ENCODE measurements at regions not wholly inside any gene's neighbourhood (a gene's known extent, or its start where the extent isn't known, plus 50 kb on each side); places are given as distances from the start of the nearest gene placed in this dataset.

DNA sequence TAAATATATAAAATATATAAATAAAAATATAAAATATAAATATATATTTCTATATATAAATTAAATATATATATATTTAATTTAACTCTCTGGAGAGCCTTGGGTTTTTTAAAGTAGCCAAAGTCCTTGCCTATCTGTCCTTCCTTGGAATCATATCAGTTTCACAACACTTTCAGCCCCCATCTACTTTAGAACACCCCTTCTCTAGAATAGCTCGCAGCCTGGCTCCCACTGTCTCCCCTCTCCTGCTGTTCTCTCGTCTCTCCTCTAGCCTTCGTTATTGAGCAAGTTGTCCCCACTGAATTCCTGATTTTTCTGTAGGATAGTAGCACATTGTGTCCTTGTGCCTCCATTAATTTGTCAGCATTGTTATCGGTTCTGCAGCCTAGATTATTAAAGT, 677.0 kb downstream of the RNF144A start:
- DNase-seq (ENCODE audit: low read depth in 2 of 2), result no peak

DNA sequence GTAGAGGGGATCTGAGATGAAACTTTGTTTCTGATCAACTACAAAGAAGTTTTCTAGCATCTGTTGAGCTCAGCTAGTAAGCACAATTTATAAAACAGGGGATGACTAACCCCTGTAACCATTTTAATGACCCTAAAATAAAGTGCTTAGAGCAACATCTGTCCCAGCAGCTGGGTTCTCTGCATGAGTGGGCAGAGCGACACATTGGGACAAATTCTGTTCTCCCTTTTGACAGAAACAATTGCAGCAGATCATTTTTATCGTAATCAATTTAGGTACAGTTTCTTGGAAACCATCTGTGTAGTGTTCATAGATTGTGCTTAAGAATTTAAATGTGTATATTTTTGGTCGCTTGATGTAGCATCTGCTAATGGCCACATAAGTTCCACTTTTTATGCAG, 678.0 kb downstream of the RNF144A start:
- DNase-seq (ENCODE audit: low read depth in 2 of 2), result no peak

DNA sequence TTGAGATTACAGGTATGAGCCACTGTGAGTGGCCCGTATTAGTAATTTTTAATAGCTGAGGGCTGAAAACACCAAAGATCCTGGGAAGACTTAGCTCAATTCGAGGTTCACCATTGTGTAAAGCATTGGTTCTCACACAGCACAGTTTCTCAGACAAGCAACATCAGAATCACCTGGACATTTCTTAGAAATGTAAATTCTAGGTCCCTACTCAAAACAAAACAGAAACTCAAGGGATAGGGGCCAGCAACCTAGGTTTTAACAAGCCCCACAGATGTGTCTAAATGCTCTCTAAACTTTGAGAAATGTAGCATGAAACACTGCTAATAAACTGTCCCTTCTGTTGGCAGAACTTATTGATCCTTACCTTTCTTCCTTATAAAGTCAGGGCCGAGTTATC, 681.2 kb downstream of the RNF144A start:
- DNase-seq (ENCODE audit: low read depth in 2 of 2), result no peak

DNA sequence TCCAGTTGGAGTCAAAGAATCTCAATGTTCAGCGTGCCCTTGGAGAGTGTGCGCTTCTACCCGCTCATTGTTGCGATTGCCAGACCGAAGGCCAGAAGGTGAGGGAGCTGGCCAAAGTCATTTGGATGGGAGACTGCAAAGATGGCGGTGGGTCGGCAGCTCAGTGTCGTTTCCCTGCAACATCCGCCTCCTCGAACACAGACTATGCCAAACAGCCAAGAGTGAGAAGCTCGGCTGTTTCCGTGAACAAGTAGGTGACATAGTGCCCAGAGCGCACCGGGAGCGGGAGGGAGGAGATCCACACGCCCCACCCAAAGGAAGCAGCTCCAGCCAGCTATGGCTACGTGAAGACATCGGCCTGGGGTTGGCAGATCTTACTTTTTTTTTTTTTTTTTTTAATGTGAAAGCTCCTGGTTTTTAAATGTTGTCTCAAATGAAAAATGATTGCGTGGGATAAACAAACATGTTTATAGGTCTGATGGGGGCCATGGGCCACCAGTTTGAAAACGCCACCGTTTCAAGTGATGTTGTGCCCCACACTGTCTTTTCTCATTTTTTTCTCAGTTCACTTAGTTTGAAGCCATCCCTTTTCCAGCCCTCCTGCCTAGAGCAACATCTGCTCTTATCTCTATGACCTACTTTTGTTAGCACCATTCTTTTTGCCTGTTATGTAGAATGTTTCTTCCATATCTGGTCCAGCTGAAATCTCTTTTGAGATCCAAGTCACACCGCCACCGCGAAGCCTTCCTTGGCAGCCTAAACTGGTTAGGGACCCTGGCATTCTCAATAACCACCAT, 682.4 kb downstream of the RNF144A start:
- no peak for DNase-seq (ENCODE audit: low read depth in 2 of 2)

DNA sequence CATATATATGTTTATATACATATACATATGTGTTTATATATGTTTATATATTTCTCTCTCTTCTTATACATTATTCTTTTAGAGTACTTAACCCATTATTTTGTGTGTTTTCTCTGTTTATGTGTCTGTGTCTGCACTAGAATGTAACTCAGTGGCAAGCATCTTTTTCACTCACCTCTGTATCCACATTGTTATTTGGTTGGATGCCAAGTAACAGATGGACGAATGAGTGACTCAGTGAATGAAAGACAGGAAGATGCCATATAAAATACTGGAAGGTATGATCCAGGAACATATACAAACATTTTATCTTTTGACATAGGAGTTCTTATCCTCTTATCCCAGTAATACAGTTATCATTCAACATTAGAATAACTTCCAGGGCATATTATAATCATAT, 684.8 kb downstream of the RNF144A start:
- no peak for DNase-seq (ENCODE audit: low read depth in 2 of 2)

GRCh38 chr2:7604456-7604855, 687.2 kb downstream of the RNF144A start:
- DNase-seq (ENCODE audit: low read depth in 2 of 2), result no peak

DNA sequence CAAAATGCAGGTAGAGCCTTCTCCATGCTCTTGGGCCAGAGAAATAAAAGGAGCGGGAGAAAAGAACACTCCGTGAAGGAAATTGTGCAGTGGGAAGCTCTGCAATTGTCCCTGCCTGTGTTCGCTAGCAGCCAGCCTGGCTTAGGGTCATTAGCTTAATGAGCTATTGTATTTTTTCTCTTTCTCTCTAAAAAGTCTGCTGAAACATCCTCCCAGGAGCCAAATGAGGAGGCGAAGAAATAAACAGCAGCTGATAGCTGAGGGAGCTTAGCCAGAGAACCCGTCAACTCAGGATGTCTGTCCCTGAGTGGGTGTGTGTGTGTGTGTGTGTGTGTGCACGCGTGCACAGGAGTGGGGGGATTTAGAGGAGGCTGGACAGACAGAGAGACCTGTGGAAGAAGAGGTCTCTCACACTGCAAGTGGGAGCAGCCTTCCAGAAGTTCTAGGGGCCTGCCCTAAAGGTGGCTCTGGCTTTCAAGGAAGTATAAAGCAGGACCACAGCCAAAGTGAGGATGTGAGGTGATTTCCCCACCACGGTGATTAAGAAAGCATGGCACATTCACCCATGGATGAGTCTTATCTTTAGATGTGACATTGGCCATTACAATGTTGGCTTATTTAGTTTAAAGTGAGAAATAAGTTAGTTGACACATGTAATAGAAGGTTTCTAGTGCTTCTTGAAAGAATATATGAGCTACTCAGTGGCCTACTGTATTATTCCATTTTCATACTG, 690.4 kb downstream of the RNF144A start:
- DNase-seq (ENCODE audit: low read depth in 2 of 2), result no peak

DNA sequence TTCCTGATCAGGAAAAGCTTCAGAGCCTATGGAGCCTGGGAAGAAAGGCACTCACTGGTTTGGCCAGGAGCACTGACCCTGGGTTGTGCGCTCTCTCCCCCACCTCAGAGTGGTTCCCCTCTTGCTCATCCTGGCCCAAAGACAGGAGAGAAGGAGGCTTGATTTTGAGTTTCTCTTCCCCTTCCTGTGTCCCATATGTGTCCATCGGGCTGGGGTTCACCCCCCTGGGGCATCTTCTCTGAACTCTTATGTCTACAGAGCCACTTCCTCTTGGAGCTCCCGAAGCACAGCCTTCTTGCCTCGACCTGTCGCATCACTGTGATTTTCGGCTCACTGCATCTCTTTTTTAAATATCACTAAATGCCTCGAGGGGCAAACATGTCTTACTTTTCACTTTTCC, 692.3 kb downstream of the RNF144A start:
- no peak for DNase-seq (ENCODE audit: low read depth in 2 of 2)

GRCh38 chr2:7609974-7610373, 692.8 kb downstream of the RNF144A start:
- DNase-seq (ENCODE audit: low read depth in 2 of 2), result no peak

DNA sequence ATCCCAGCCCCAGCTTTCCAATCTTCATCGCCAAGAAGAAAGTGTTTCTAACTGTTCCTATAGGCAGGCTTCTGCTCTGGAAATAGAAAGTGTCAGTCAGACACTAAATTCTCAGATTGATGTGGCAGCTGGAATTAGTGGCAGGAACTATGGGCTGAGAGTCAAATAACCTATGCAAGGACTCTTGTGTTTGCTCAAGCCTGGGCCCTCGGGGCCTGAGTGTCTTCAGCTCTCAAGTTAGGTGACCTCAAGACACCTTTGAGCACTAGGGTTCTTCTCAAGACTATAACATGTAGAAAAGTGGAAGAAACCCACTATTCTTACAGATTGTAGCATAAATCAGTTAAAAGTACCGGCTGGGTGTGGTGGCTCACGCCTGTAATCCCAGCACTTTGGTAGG, 694.5 kb downstream of the RNF144A start:
- no peak for DNase-seq (ENCODE audit: low read depth in 2 of 2)

DNA sequence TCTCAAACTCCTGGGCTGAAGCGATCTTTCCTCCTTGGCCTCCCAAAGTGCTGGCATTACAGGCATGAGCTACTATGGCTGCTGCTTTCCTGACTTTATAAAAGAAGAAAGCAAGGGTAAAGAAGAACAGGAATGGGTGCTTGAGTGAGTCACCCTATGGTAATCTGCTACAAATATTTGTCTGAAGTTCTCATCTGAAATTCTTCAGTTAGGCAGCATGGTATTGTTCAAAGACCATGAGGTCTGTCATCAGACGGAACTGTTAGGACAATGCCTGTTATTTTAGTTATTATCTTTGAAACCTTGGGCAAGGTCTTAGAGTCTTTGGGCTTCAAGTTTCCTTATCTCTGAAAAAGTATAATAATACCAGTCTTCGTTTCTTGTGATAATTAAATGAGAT, 695.8 kb downstream of the RNF144A start:
- DNase-seq (ENCODE audit: low read depth in 2 of 2), result no peak

- DNase-seq (ENCODE audit: low read depth in 2 of 2), result no peak
These were observed 696.6 kb downstream of the RNF144A start for GRCh38 chr2:7613831-7614230.

- no peak for DNase-seq (ENCODE audit: low read depth in 2 of 2)
These were observed 700.8 kb downstream of the RNF144A start for GRCh38 chr2:7618031-7618430.

- DNase-seq (ENCODE audit: low read depth in 2 of 2), result no peak
These were observed 702.2 kb downstream of the RNF144A start for GRCh38 chr2:7619203-7619970.

- no peak for DNase-seq (ENCODE audit: low read depth in 2 of 2)
These were observed 703.0 kb downstream of the RNF144A start for GRCh38 chr2:7620255-7620654.

GRCh38 chr2:7621018-7621814, 704.0 kb downstream of the RNF144A start:
- DNase-seq (ENCODE audit: low read depth in 2 of 2), result no peak

- no peak for DNase-seq (ENCODE audit: low read depth in 2 of 2)
These were observed 708.4 kb downstream of the RNF144A start for GRCh38 chr2:7625392-7626138.

DNA sequence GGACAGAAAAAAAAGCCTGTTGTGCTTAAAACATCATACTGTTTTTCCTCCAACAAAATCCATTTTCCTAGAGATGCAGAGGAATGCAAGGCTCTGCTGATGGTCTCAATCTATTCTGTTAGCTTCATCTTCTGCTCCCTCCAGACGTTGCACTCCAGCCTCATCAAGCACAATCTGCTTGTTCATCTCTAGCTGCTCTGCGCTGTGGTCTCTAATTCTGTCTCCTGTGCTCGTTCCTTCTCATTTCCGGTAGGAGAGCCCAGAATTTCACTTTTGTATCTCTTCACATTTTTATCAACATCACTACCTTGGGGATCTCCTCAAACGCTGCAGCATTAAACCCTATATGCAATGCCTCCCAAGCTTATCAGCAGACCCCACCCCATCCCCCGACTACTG, 708.9 kb downstream of the RNF144A start:
- DNase-seq (ENCODE audit: low read depth in 2 of 2), result no peak

GRCh38 chr2:7627583-7627982, 710.4 kb downstream of the RNF144A start:
- no peak for DNase-seq (ENCODE audit: low read depth in 2 of 2)

- no peak for DNase-seq (ENCODE audit: low read depth in 2 of 2)
These were observed 715.2 kb downstream of the RNF144A start for GRCh38 chr2:7632420-7632819.

DNA sequence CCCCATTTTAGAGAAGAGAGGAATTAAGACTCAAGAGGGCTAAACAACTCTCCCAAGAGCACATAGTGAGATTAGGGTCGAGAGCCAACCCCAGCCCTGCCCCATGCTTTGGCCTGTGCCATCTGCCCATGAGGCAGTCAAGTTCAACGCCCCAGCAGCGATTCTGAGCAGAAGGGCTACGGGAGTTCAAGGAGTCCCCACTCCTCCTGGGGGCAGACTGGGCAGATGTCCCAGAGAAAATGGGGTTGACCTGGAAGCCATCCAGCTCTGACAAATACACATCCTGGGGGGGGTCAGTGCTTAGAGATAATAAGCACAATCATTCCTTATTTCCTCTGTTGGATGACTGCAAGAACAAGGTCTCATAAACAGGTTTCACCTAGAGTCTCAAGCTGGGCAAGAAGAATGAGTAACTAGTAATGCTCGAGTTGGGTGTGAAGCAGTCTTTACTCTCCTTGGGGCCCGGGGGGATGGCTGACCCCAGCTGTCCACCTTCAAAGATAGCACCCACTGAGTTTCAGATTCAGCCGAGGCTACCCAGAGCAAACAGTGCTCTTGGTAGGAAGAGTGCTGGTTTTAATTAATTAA, 716.4 kb downstream of the RNF144A start:
- DNase-seq (ENCODE audit: low read depth in 2 of 2), result no peak
